ENCODE measurements at regions not wholly inside any gene's neighbourhood (a gene's known extent, or its start where the extent isn't known, plus 50 kb on each side); places are given as distances from the start of the nearest gene placed in this dataset.

DNA sequence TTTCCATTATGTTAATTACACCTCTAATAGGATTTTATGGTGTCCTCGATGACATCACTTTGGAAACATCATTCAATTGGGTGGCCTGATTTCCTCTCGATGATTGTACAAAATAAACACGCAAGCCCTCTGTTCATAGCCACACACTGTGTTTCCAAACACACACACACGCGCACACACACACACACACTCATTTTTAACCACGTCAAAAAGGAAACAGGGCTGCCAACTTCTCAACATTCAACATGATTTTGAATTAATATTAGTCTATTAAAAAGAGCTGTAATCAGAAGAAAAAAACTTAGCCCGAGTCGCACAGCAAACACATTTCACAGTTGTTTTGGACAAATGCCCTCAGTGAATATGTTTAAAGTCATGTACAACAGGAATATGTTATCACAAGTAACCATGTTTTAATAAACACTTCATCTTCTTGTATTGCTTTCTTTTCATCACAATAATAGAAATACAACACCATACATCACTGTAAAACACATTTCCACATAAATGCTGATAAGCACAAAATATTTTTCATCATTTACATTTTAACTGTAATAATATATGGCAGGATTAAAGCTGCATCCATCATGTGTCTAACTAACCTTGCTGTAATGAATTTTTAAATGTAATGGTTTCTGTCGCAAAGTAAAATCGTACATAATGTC, 219.1 kb upstream of the IRX3 start:
- TF ChIP-seq, protein P1, sequence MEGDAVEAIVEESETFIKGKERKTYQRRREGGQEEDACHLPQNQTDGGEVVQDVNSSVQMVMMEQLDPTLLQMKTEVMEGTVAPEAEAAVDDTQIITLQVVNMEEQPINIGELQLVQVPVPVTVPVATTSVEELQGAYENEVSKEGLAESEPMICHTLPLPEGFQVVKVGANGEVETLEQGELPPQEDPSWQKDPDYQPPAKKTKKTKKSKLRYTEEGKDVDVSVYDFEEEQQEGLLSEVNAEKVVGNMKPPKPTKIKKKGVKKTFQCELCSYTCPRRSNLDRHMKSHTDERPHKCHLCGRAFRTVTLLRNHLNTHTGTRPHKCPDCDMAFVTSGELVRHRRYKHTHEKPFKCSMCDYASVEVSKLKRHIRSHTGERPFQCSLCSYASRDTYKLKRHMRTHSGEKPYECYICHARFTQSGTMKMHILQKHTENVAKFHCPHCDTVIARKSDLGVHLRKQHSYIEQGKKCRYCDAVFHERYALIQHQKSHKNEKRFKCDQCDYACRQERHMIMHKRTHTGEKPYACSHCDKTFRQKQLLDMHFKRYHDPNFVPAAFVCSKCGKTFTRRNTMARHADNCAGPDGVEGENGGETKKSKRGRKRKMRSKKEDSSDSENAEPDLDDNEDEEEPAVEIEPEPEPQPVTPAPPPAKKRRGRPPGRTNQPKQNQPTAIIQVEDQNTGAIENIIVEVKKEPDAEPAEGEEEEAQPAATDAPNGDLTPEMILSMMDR (IDR thresholded peaks at IDR 0.05): no peak
- TF ChIP-seq POLR2A (IDR thresholded peaks at IDR 0.05): no peak
